ENCODE measurements at regions not wholly inside any gene's neighbourhood (a gene's known extent, or its start where the extent isn't known, plus 50 kb on each side); places are given as distances from the start of the nearest gene placed in this dataset.

GRCh38 chr2:192876698-192877097 is 682.0 kb upstream of the TMEFF2 start:
- TF ChIP-seq HDGF (IDR thresholded peaks at IDR 0.05) = no peak
- TF ChIP-seq CTCF (IDR thresholded peaks at IDR 0.05 in 2 of 3, conservative IDR thresholded peaks at IDR 0.05 in 1 of 3; ENCODE audit: control insufficient read depth in 2 of 3, extremely low read depth in 1 of 3, insufficient read depth in 1 of 3, low read depth in 3 of 3, low read length in 3 of 3) = no peak
- no peak for TF ChIP-seq ASH2L (IDR thresholded peaks at IDR 0.05; ENCODE audit: borderline replicate concordance, low read depth)
- no peak for TF ChIP-seq MTA3 (IDR thresholded peaks at IDR 0.05; ENCODE audit: borderline replicate concordance, low read length)
- TF ChIP-seq WRNIP1 (IDR thresholded peaks at IDR 0.05; ENCODE audit: borderline replicate concordance, low read depth, low read length) = no peak
- no peak for TF ChIP-seq REST (IDR thresholded peaks at IDR 0.05; ENCODE audit: low read depth, low read length)
- TF ChIP-seq POLR2A (IDR thresholded peaks at IDR 0.05; ENCODE audit: low read depth, low read length) = no peak
- no peak for TF ChIP-seq JUND (IDR thresholded peaks at IDR 0.05; ENCODE audit: low read depth, low read length)

Measured in GM12878 (cell line).